ENCODE measurements at regions not wholly inside any gene's neighbourhood (a gene's known extent, or its start where the extent isn't known, plus 50 kb on each side); places are given as distances from the start of the nearest gene placed in this dataset.

GRCh38 chr6:144549837-144550747, 265.0 kb downstream of the UTRN start:
- no peak for DNase-seq (ENCODE audit: low read depth)
- no peak overlapping the region for H3K4me3 ChIP-seq (ENCODE audit: low read length)
- no peak for TF ChIP-seq CTCF (conservative IDR thresholded peaks at IDR 0.05; ENCODE audit: low read length)

- H3K4me3 ChIP-seq (ENCODE audit: low read length), result no peak overlapping the region
- no peak for DNase-seq (ENCODE audit: low read depth)
- no peak for TF ChIP-seq CTCF (conservative IDR thresholded peaks at IDR 0.05; ENCODE audit: low read length)
Observed at GRCh38 chr6:144551339-144551738, 266.2 kb downstream of the UTRN start.

GRCh38 chr6:144555066-144555465, 269.9 kb downstream of the UTRN start:
- H3K4me3 ChIP-seq (ENCODE audit: low read length), result no peak overlapping the region
- TF ChIP-seq CTCF (conservative IDR thresholded peaks at IDR 0.05; ENCODE audit: low read length), result no peak
- DNase-seq (ENCODE audit: low read depth), result no peak

- no peak for TF ChIP-seq CTCF (conservative IDR thresholded peaks at IDR 0.05; ENCODE audit: low read length)
- H3K4me3 ChIP-seq (ENCODE audit: low read length), result no peak overlapping the region
- DNase-seq (ENCODE audit: low read depth), result no peak
Observed at GRCh38 chr6:144559865-144560593, 274.9 kb downstream of the UTRN start.

GRCh38 chr6:144561455-144562043, 276.4 kb downstream of the UTRN start:
- no peak overlapping the region for H3K4me3 ChIP-seq (ENCODE audit: low read length)
- DNase-seq (ENCODE audit: low read depth), result no peak

GRCh38 chr6:144564202-144564601, 279.1 kb downstream of the UTRN start:
- no peak for DNase-seq (ENCODE audit: low read depth)
- H3K4me3 ChIP-seq (ENCODE audit: low read length), result no peak overlapping the region
- no peak for TF ChIP-seq CTCF (conservative IDR thresholded peaks at IDR 0.05; ENCODE audit: low read length)

More at GRCh38 chr6:144561455-144562043, 276.4 kb downstream of the UTRN start:
- no peak for TF ChIP-seq CTCF (conservative IDR thresholded peaks at IDR 0.05; ENCODE audit: low read length)

All from AG10803 (cell line).